ENCODE measurements at regions not wholly inside any gene's neighbourhood (a gene's known extent, or its start where the extent isn't known, plus 50 kb on each side); places are given as distances from the start of the nearest gene placed in this dataset.

GRCh38 chrY:13803424-13803823, 99.7 kb downstream of the TMSB4Y start (continued):
- TF ChIP-seq ZNF20 (CRISPR knock-in tag; IDR thresholded peaks at IDR 0.05) (no peak), ZFP36L1 (CRISPR knock-in tag; IDR thresholded peaks at IDR 0.05) (no peak), ZNF567 (CRISPR knock-in tag; IDR thresholded peaks at IDR 0.05; ENCODE audit: borderline replicate concordance) (no peak), ZNF143 (CRISPR knock-in tag; IDR thresholded peaks at IDR 0.05) (no peak), ZSCAN31 (CRISPR knock-in tag; IDR thresholded peaks at IDR 0.05; ENCODE audit: low read depth) (no peak), ZC3H13 (CRISPR knock-in tag; IDR thresholded peaks at IDR 0.05) (no peak), ZNF138 (CRISPR knock-in tag; IDR thresholded peaks at IDR 0.05; ENCODE audit: low read depth) (no peak), UBTF (CRISPR knock-in tag; IDR thresholded peaks at IDR 0.05) (no peak), ARID2 (CRISPR knock-in tag; IDR thresholded peaks at IDR 0.05; ENCODE audit: borderline replicate concordance) (no peak), IKZF5 (CRISPR knock-in tag; IDR thresholded peaks at IDR 0.05) (no peak), GATAD2A (CRISPR knock-in tag; IDR thresholded peaks at IDR 0.05) (no peak), PLRG1 (conservative IDR thresholded peaks at IDR 0.05) (no peak)
